HCT116 (cell line): ENCODE measurements at regions not wholly inside any gene's neighbourhood (a gene's known extent, or its start where the extent isn't known, plus 50 kb on each side); places are given as distances from the start of the nearest gene placed in this dataset.
"Not testable (repeated sequence)": the region's sequence is repeated elsewhere in the genome, so short reads cannot be mapped to it uniquely, and the experiment has no call there.

Experiments used
- EZH2 ChIP-seq: fragments of 200-600 bp; sonication (generic); IDR thresholded peaks from 2 replicates; pipeline ENCODE4 v1.6.1; 2017; ENCODE audit warnings: antibody characterized with exemption, mixed run types
- EZH2phosphoT487 ChIP-seq: fragments of 200-600 bp; IDR thresholded peaks from 2 replicates; pipeline ENCODE4 v1.6.1; 2018; ENCODE audit warnings: antibody characterized with exemption, borderline replicate concordance
- POLR2A ChIP-seq: IDR thresholded peaks from 2 replicates; pipeline ENCODE4 v1.7.0; 2011; ENCODE audit warnings: borderline replicate concordance; ENCODE audit not compliant: insufficient read depth, insufficient read length; ENCODE audit errors: extremely low read depth
- YY1 ChIP-seq: IDR thresholded peaks from 2 replicates; pipeline ENCODE4 v1.6.1; 2011; ENCODE audit warnings: low read length, low read depth, moderate library complexity, mild to moderate bottlenecking; ENCODE audit not compliant: insufficient replicate concordance; ENCODE audit errors: extremely low read depth
- TF ChIP-seq, protein P1 (sequence below), 3 experiments: fragments of 200-600 bp in 1 of 3; sonication (generic) in 1 of 3; IDR thresholded peaks in 2 of 3; conservative IDR thresholded peaks in 1 of 3; 2 replicates each; pipeline ENCODE4 v1.5.1; 2012 to 2017; ENCODE audit warnings: low read depth in 2 of 3, low read length in 2 of 3, antibody characterized with exemption in 1 of 3, borderline replicate concordance in 1 of 3, control low read depth in 1 of 3, mild to moderate bottlenecking in 1 of 3, mixed read lengths in 1 of 3, mixed run types in 1 of 3, moderate library complexity in 1 of 3; ENCODE audit not compliant: insufficient read depth in 1 of 3

DNA sequence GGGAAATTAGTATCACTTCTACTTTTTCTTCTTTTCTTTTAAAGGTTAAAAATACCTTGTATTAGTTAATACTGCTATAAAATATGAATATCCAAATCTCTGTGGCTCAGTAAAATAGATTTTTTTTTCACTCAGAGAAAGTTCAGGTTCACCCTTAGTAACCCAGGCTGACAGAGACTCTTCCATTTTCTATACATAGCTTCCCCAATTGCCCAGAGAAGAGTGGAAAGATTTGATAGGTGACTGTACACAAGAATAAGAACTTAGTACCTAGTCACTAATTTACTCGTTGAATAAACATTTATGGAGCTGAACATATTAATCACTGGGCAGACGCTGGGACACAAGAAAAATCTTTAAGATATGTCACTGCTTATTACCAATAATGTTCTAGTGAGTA lies 77.2 kb upstream of the AGAP9 start:
- TF ChIP-seq YY1, EZH2, EZH2phosphoT487, POLR2A: not testable (repeated sequence)
- TF ChIP-seq, protein P1, sequence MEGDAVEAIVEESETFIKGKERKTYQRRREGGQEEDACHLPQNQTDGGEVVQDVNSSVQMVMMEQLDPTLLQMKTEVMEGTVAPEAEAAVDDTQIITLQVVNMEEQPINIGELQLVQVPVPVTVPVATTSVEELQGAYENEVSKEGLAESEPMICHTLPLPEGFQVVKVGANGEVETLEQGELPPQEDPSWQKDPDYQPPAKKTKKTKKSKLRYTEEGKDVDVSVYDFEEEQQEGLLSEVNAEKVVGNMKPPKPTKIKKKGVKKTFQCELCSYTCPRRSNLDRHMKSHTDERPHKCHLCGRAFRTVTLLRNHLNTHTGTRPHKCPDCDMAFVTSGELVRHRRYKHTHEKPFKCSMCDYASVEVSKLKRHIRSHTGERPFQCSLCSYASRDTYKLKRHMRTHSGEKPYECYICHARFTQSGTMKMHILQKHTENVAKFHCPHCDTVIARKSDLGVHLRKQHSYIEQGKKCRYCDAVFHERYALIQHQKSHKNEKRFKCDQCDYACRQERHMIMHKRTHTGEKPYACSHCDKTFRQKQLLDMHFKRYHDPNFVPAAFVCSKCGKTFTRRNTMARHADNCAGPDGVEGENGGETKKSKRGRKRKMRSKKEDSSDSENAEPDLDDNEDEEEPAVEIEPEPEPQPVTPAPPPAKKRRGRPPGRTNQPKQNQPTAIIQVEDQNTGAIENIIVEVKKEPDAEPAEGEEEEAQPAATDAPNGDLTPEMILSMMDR (IDR thresholded peaks at IDR 0.05 in 2 of 3, conservative IDR thresholded peaks at IDR 0.05 in 1 of 3; ENCODE audit: borderline replicate concordance in 1 of 3, insufficient read depth in 1 of 3, low read depth in 2 of 3, low read length in 2 of 3), result not testable (repeated sequence)
